ENCODE measurements at regions not wholly inside any gene's neighbourhood (a gene's known extent, or its start where the extent isn't known, plus 50 kb on each side); places are given as distances from the start of the nearest gene placed in this dataset.

GRCh38 chr5:159549046-159549445 is 218.8 kb upstream of the IL12B start:
- Mint-ChIP-seq H3K9me3 (peaks cover 4% of the 10 kb centered on the region; the same call in 1 of the 2 replicates), H3K4me1 (ENCODE audit: low read depth) (peaks cover 18% of the 10 kb centered on the region)

DNA sequence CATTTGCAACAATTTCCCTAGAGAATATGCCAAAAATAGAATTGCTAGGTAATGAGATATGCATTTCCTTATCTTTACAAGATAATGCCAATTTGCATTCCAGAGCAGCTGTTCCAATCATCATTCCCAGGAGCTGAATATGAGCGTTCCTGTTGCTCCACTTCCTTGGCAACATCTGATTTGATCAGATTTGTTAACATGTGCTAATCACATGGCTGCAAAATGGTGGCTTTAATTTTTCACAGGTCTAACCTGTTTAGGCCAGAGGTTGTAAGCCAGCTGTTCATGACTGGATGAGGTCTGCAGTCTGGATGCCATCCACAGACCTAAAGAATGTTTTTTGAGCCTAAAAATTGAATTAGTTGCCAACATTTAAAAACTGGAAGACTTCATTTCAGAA is 220.7 kb upstream of the IL12B start:
- no peak for DNase-seq
- Mint-ChIP-seq H3K9me3 (peaks cover 4% of the 10 kb centered on the region; the same call in 1 of the 2 replicates), H3K27ac (no peak overlapping the region), H3K27me3 (ENCODE audit: insufficient read depth) (peaks cover 10% of the 10 kb centered on the region), H3K36me3 (ENCODE audit: low read depth) (no peaks in the 10 kb centered on the region), H3K4me1 (ENCODE audit: low read depth) (peaks cover 12% of the 10 kb centered on the region; the same call in 1 of the 2 replicates), H3K4me3 (no peak overlapping the region)
- no peak for TF ChIP-seq CTCF (IDR thresholded peaks at IDR 0.05)

More at GRCh38 chr5:159549046-159549445, 218.8 kb upstream of the IL12B start:
- DNase-seq, result no peak
- no peak for TF ChIP-seq CTCF (IDR thresholded peaks at IDR 0.05)
- peaks cover 8% of the 10 kb centered on the region for H3K27me3 Mint-ChIP-seq (ENCODE audit: insufficient read depth)
- no peaks in the 10 kb centered on the region for H3K36me3 Mint-ChIP-seq (ENCODE audit: low read depth)
- no peak overlapping the region for H3K27ac Mint-ChIP-seq
- no peak overlapping the region for H3K4me3 Mint-ChIP-seq

DNA sequence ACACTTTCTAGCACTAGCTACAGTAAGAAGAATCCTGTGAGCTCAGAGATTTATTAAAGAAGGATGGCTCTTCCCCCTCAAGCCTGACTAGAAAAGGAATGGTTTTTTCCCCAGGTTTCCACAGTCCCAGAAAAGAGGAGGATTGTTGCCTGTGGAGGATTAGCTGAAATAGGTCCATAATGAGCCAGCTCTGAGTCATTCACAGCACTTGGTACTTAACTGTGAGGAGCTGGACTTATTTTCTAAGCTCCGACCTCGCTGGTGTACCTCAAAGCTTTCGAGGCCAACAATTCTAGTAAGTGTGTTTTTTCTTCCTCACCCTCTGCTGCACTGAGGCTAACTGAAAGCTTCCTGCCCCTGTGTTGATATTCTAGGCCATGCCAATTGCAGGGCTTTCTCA is 222.5 kb upstream of the IL12B start:
- no peak overlapping the region for H3K4me3 Mint-ChIP-seq
- H3K27ac Mint-ChIP-seq, result no peak overlapping the region
- H3K27me3 Mint-ChIP-seq (ENCODE audit: insufficient read depth), result peaks cover 8% of the 10 kb centered on the region
- no peak for TF ChIP-seq CTCF (IDR thresholded peaks at IDR 0.05)
- no peaks in the 10 kb centered on the region for H3K9me3 Mint-ChIP-seq
- no peaks in the 10 kb centered on the region for H3K36me3 Mint-ChIP-seq (ENCODE audit: low read depth)
- DNase-seq, result peak; percentile 22
- peaks cover 12% of the 10 kb centered on the region; the same call in 1 of the 2 replicates for H3K4me1 Mint-ChIP-seq (ENCODE audit: low read depth)

GRCh38 chr5:159553792-159554191 is 223.5 kb upstream of the IL12B start:
- Mint-ChIP-seq H3K4me3 (no peak overlapping the region), H3K9me3 (no peaks in the 10 kb centered on the region), H3K36me3 (ENCODE audit: low read depth) (no peaks in the 10 kb centered on the region), H3K4me1 (ENCODE audit: low read depth) (peaks cover 12% of the 10 kb centered on the region; the same call in 1 of the 2 replicates), H3K27ac (no peak overlapping the region), H3K27me3 (ENCODE audit: insufficient read depth) (peaks cover 6% of the 10 kb centered on the region)
- no peak for DNase-seq
- no peak for TF ChIP-seq CTCF (IDR thresholded peaks at IDR 0.05)

- H3K27ac Mint-ChIP-seq, result no peak overlapping the region
- no peaks in the 10 kb centered on the region for H3K36me3 Mint-ChIP-seq (ENCODE audit: low read depth)
- H3K9me3 Mint-ChIP-seq, result no peaks in the 10 kb centered on the region
- peaks cover 5% of the 10 kb centered on the region for H3K27me3 Mint-ChIP-seq (ENCODE audit: insufficient read depth)
- peaks cover 12% of the 10 kb centered on the region; the same call in 1 of the 2 replicates for H3K4me1 Mint-ChIP-seq (ENCODE audit: low read depth)
- no peak for DNase-seq
- H3K4me3 Mint-ChIP-seq, result no peak overlapping the region
- no peak for TF ChIP-seq CTCF (IDR thresholded peaks at IDR 0.05)
These were observed 224.8 kb upstream of the IL12B start for GRCh38 chr5:159555084-159555483.

- Mint-ChIP-seq H3K9me3 (no peaks in the 10 kb centered on the region), H3K36me3 (ENCODE audit: low read depth) (no peaks in the 10 kb centered on the region), H3K4me1 (ENCODE audit: low read depth) (no peaks in the 10 kb centered on the region), H3K27ac (no peak overlapping the region), H3K4me3 (no peak overlapping the region), H3K27me3 (ENCODE audit: insufficient read depth) (peaks cover 12% of the 10 kb centered on the region)
- no peak for DNase-seq
- TF ChIP-seq CTCF (IDR thresholded peaks at IDR 0.05), result no peak
These were observed 229.1 kb upstream of the IL12B start for GRCh38 chr5:159559337-159559736.

Measured in HFFc6 (cell line).